T-helper 2 cell treated with Interferon-gamma antibody and Interleukin-4, amounts not matched to agents 5 μg/mL and 100 μg/mL, for 36 hours (primary cell): ENCODE measurements at regions not wholly inside any gene's neighbourhood (a gene's known extent, or its start where the extent isn't known, plus 50 kb on each side); places are given as distances from the start of the nearest gene placed in this dataset.

Experiments used
- DNase-seq: peaks from one replicate; pipeline ENCODE4 v3.0.0; 2021; ENCODE audit warnings: low spot score
- H3K27ac Mint-ChIP-seq: one replicate; pipeline ENCODE4 v1.8.0; 2021; ENCODE audit warnings: mild to moderate bottlenecking, mixed read lengths
- H3K27me3 Mint-ChIP-seq: one replicate; pipeline ENCODE4 v1.8.0; 2021; ENCODE audit warnings: low read depth, mixed read lengths
- H3K36me3 Mint-ChIP-seq: one replicate; pipeline ENCODE4 v1.8.0; 2021; ENCODE audit warnings: low read depth, mixed read lengths
- H3K4me1 Mint-ChIP-seq: one replicate; pipeline ENCODE4 v1.8.0; 2021; ENCODE audit warnings: low read depth, mixed read lengths
- H3K4me3 Mint-ChIP-seq: one replicate; pipeline ENCODE4 v1.8.0; 2022; ENCODE audit warnings: mild to moderate bottlenecking, moderate library complexity, mixed read lengths
- H3K9me3 Mint-ChIP-seq: one replicate; pipeline ENCODE4 v1.8.0; 2021; ENCODE audit warnings: mixed read lengths

- no peaks in the 10 kb centered on the region for H3K36me3 Mint-ChIP-seq
- no peaks in the 10 kb centered on the region for H3K4me1 Mint-ChIP-seq
- peaks cover 9% of the 10 kb centered on the region for H3K9me3 Mint-ChIP-seq
- H3K4me3 Mint-ChIP-seq: no peak overlapping the region
- no peak for DNase-seq
- H3K27me3 Mint-ChIP-seq: no peaks in the 10 kb centered on the region
- H3K27ac Mint-ChIP-seq: no peak overlapping the region
These were observed 146.6 kb upstream of the PCDH15 start for GRCh38 chr10:54947605-54948004.

DNA sequence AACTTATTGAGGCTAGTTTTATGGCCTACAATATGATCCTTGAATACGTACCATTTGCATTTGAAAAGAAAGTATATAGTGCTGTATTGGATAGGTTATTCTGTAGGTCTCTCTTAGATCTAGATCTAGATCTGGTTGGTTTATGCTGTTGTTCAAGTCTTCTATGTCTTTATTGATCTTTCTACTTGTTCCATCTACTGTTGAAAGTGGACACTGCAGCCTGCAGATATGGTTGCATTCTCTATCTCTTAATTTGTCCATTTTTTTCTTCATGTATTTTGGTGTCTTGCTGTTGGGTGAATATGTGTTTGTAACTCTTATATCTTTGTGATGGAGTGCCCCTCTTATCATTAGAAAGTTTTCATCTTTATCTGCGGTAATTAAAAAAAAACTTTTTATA lies 139.4 kb upstream of the PCDH15 start:
- Mint-ChIP-seq H3K27me3 (no peaks in the 10 kb centered on the region), H3K4me3 (no peak overlapping the region), H3K36me3 (no peaks in the 10 kb centered on the region), H3K27ac (no peak overlapping the region), H3K4me1 (no peaks in the 10 kb centered on the region), H3K9me3 (peaks cover 13% of the 10 kb centered on the region)
- no peak for DNase-seq

DNA sequence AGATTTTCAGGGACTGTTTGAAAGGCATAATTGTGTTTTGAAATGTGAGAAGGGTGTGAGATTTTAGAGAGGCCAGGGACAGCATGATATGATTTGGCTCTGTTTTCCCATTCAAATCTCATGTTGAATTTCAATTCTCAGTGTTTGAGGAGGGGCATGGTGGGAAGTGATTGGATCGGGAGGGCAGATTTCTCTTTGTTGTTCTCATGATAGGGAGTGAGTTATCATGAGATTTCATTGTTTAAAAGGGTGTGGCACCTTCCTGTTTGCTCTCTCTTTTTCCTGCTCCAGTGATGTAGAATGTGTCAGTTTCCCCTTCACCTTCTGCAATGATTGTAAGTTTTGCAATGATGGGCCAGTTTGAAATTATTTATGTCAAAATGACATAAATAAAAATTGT lies 113.0 kb upstream of the PCDH15 start:
- H3K9me3 Mint-ChIP-seq: peaks cover 32% of the 10 kb centered on the region

GRCh38 chr10:54909165-54909564 lies 108.1 kb upstream of the PCDH15 start:
- no peak for DNase-seq
- H3K4me3 Mint-ChIP-seq: no peak overlapping the region
- H3K4me1 Mint-ChIP-seq: no peaks in the 10 kb centered on the region
- H3K36me3 Mint-ChIP-seq: no peaks in the 10 kb centered on the region
- H3K27me3 Mint-ChIP-seq: no peaks in the 10 kb centered on the region
- no peak overlapping the region for H3K27ac Mint-ChIP-seq
- H3K9me3 Mint-ChIP-seq: peaks cover 21% of the 10 kb centered on the region

More for the DNA sequence above, 113.0 kb upstream of the PCDH15 start:
- Mint-ChIP-seq H3K4me1 (no peaks in the 10 kb centered on the region), H3K36me3 (no peaks in the 10 kb centered on the region), H3K4me3 (no peak overlapping the region), H3K27me3 (no peaks in the 10 kb centered on the region), H3K27ac (no peak overlapping the region)
- DNase-seq: no peak

- Mint-ChIP-seq H3K9me3 (peaks cover 18% of the 10 kb centered on the region), H3K36me3 (no peaks in the 10 kb centered on the region), H3K4me1 (no peaks in the 10 kb centered on the region), H3K4me3 (no peak overlapping the region), H3K27me3 (no peaks in the 10 kb centered on the region), H3K27ac (no peak overlapping the region)
- no peak for DNase-seq
These were observed 107.0 kb upstream of the PCDH15 start for GRCh38 chr10:54908019-54908418.

DNA sequence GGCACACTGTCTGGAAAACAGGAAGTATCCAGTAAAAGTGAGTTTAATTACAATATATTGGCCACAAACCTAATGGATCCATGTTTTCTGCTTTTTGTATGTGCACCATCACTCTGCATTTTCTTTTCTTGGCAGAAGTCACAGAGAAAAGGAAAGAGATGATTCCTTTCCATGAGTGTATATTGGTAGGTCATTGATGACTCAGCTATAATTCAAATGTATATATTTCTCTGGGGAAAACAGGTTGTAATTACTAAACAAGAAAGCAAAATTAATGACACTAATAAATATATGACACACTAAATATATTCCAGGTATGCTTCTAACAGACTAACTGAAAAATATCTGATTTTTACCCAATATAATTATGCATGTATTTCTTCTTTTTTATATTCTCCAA lies 105.9 kb upstream of the PCDH15 start:
- no peak for DNase-seq
- Mint-ChIP-seq H3K27ac (no peak overlapping the region), H3K27me3 (no peaks in the 10 kb centered on the region), H3K9me3 (peaks cover 18% of the 10 kb centered on the region), H3K4me3 (no peak overlapping the region), H3K4me1 (no peaks in the 10 kb centered on the region), H3K36me3 (no peaks in the 10 kb centered on the region)

GRCh38 chr10:54905578-54906192 lies 104.7 kb upstream of the PCDH15 start:
- Mint-ChIP-seq H3K36me3 (no peaks in the 10 kb centered on the region), H3K27ac (no peak overlapping the region)
- no peak for DNase-seq

DNA sequence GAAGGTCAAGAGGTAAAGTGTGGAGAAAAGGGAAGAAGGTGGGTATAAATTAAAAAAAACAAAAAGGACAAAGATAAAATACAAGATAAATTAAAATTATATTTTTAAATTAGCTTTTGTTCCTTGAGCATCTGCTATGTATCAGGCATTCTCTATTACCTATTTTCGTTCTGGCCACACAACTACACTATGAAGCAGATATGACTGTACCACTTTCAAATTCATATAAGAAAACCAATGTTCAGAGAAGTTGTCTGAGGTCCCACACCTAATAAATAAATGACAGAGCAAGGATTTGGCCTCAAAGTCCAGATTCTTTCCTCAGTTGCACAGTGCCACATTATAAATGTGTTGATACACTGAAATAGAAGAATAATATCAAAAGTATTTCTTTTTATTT lies 103.8 kb upstream of the PCDH15 start:
- DNase-seq: no peak
- H3K4me1 Mint-ChIP-seq: no peaks in the 10 kb centered on the region
- no peak overlapping the region for H3K4me3 Mint-ChIP-seq
- H3K27ac Mint-ChIP-seq: no peak overlapping the region
- no peaks in the 10 kb centered on the region for H3K36me3 Mint-ChIP-seq
- H3K27me3 Mint-ChIP-seq: no peaks in the 10 kb centered on the region
- peaks cover 6% of the 10 kb centered on the region for H3K9me3 Mint-ChIP-seq

More at GRCh38 chr10:54905578-54906192, 104.7 kb upstream of the PCDH15 start:
- H3K9me3 Mint-ChIP-seq: peaks cover 9% of the 10 kb centered on the region
- H3K4me3 Mint-ChIP-seq: no peak overlapping the region
- H3K4me1 Mint-ChIP-seq: no peaks in the 10 kb centered on the region
- no peaks in the 10 kb centered on the region for H3K27me3 Mint-ChIP-seq

DNA sequence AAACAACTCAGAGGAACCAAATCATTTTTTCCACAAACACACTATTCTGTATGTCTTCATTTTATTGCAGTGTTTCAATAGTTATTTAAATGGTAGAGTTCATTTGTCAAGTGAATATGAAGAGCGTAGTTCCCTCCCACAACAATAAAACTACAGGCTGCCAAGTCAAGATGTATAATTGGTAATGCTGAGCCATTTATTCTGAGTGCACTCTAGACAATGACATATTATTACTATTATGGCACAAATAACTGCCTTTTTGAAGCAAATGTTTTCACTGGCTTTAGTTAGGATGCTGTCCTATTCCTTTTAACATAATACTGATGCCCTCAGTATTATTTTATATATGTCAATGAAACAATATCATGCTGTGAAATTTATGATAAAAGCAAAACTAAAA lies 102.7 kb upstream of the PCDH15 start:
- DNase-seq: no peak
- H3K4me3 Mint-ChIP-seq: no peak overlapping the region
- no peaks in the 10 kb centered on the region for H3K4me1 Mint-ChIP-seq
- peaks cover 8% of the 10 kb centered on the region for H3K9me3 Mint-ChIP-seq
- H3K27ac Mint-ChIP-seq: no peak overlapping the region
- H3K27me3 Mint-ChIP-seq: no peaks in the 10 kb centered on the region
- no peaks in the 10 kb centered on the region for H3K36me3 Mint-ChIP-seq

GRCh38 chr10:54900584-54900983 lies 99.6 kb upstream of the PCDH15 start:
- H3K4me1 Mint-ChIP-seq: no peaks in the 10 kb centered on the region
- peaks cover 10% of the 10 kb centered on the region for H3K9me3 Mint-ChIP-seq
- no peaks in the 10 kb centered on the region for H3K36me3 Mint-ChIP-seq
- H3K27ac Mint-ChIP-seq: no peak overlapping the region
- H3K4me3 Mint-ChIP-seq: no peak overlapping the region
- DNase-seq: no peak
- no peaks in the 10 kb centered on the region for H3K27me3 Mint-ChIP-seq

- no peaks in the 10 kb centered on the region for H3K36me3 Mint-ChIP-seq
- no peak for DNase-seq
- H3K27me3 Mint-ChIP-seq: no peaks in the 10 kb centered on the region
- peaks cover 4% of the 10 kb centered on the region for H3K9me3 Mint-ChIP-seq
- H3K27ac Mint-ChIP-seq: no peak overlapping the region
- H3K4me1 Mint-ChIP-seq: no peaks in the 10 kb centered on the region
- no peak overlapping the region for H3K4me3 Mint-ChIP-seq
These were observed 80.0 kb upstream of the PCDH15 start for GRCh38 chr10:54880996-54881395.

DNA sequence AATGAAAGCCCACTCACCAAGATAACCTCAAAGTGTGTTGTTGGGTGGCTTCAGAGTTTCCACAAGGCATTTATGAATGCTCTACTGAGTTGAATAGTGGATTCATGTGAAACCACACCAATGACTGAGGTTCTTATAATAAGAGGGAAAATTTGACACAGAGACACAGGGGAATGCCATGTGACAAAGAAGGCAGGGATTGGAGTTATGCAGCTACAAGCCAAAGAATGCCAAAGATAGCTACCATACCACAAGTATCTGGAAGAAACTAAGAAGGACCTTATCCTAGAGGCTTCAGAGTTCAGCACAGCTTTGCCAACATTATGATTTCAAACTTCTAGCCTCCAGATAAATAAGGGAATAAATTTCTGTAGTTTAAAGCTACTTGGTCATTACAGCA lies 68.0 kb upstream of the PCDH15 start:
- Mint-ChIP-seq H3K4me1 (no peaks in the 10 kb centered on the region), H3K27ac (no peak overlapping the region), H3K9me3 (peaks cover 29% of the 10 kb centered on the region), H3K27me3 (no peaks in the 10 kb centered on the region), H3K4me3 (no peak overlapping the region), H3K36me3 (no peaks in the 10 kb centered on the region)
- DNase-seq: no peak

- Mint-ChIP-seq H3K4me1 (no peaks in the 10 kb centered on the region), H3K4me3 (no peak overlapping the region), H3K9me3 (peaks cover 27% of the 10 kb centered on the region), H3K27me3 (no peaks in the 10 kb centered on the region), H3K27ac (no peak overlapping the region), H3K36me3 (no peaks in the 10 kb centered on the region)
- DNase-seq: no peak
These were observed 65.6 kb upstream of the PCDH15 start for GRCh38 chr10:54866666-54867065.

- Mint-ChIP-seq H3K4me1 (no peaks in the 10 kb centered on the region), H3K27me3 (no peaks in the 10 kb centered on the region), H3K36me3 (no peaks in the 10 kb centered on the region), H3K4me3 (no peak overlapping the region), H3K27ac (no peak overlapping the region), H3K9me3 (peaks cover 19% of the 10 kb centered on the region)
- no peak for DNase-seq
These were observed 53.8 kb upstream of the PCDH15 start for GRCh38 chr10:54854843-54855242.

GRCh38 chr10:54854389-54854788 lies 53.4 kb upstream of the PCDH15 start:
- Mint-ChIP-seq H3K9me3 (peaks cover 18% of the 10 kb centered on the region), H3K27ac (no peak overlapping the region), H3K4me3 (no peak overlapping the region), H3K4me1 (no peaks in the 10 kb centered on the region), H3K27me3 (no peaks in the 10 kb centered on the region), H3K36me3 (no peaks in the 10 kb centered on the region)
- no peak for DNase-seq
